T-cell (primary cell): ENCODE measurements at regions not wholly inside any gene's neighbourhood (a gene's known extent, or its start where the extent isn't known, plus 50 kb on each side); places are given as distances from the start of the nearest gene placed in this dataset.

Source experiments
- ATAC-seq, 4 experiments: fragments of 200-7000 bp in 3 of 4; fragments of 150-1000 bp in 1 of 4; cut with Tn5 transposase; replicated peaks in 1 of 4; 1 replicate in 3 of 4; 2 replicates in 1 of 4; pipeline ENCODE4 v1.10.0; 2021; ENCODE audit warnings: moderate library complexity in 3 of 4, mild to moderate bottlenecking in 2 of 4, moderate number of reproducible peaks in 1 of 4
- CTCF ChIA-PET, 2 donors: fragments of 300-600 bp; sonication (Branson Sonifier 250); formaldehyde crosslinking; loops; one replicate each; lab custom pipeline; 2022; ENCODE audit warnings: antibody characterized with exemption in 2 of 2; lab: Charles Lee
- POLR2A ChIA-PET, 2 donors: fragments of 300-600 bp; sonication (Branson Sonifier 250); formaldehyde crosslinking; loops; one replicate each; lab custom pipeline; 2022; ENCODE audit warnings: antibody characterized with exemption in 2 of 2; lab: Charles Lee
- DNase-seq, 35 experiments: peaks; one replicate each; pipeline versions ENCODE4 v3.0.0 to v3.0.0-alpha.2; 2013 to 2023
- H3K27ac ChIP-seq: one replicate; pipeline ENCODE4 v1.5.1; 2013; ENCODE audit warnings: low read length
- H3K27me3 ChIP-seq, 2 experiments: replicated peaks in 1 of 2; 1 replicate in 1 of 2; 2 replicates in 1 of 2; pipeline versions ENCODE4 v1.6.1 to v1.7.0; 2013; ENCODE audit warnings: low read length in 1 of 2, mixed read lengths in 1 of 2; ENCODE audit not compliant: control insufficient read depth in 2 of 2, insufficient read depth in 2 of 2; ENCODE audit errors: extremely low read depth in 1 of 2
- H3K36me3 ChIP-seq, 2 donors: 1 replicate in 1 of 2; 2 replicates in 1 of 2; pipeline versions ENCODE4 v1.6.1 to v1.7.0; 2013; ENCODE audit warnings: low read length in 1 of 2; ENCODE audit not compliant: control insufficient read depth in 2 of 2, insufficient read depth in 1 of 2; ENCODE audit errors: extremely low read depth in 1 of 2
- H3K4me1 ChIP-seq, 2 experiments: 1 replicate in 1 of 2; 2 replicates in 1 of 2; pipeline versions ENCODE4 v1.6.1 to v1.7.0; 2013; ENCODE audit warnings: low read length in 2 of 2, mixed read lengths in 1 of 2; ENCODE audit not compliant: insufficient read depth in 2 of 2, control insufficient read depth in 1 of 2; ENCODE audit errors: extremely low read depth in 1 of 2
- H3K4me3 ChIP-seq, 2 donors: 1 replicate in 1 of 2; 2 replicates in 1 of 2; pipeline versions ENCODE4 v1.5.1 to v1.7.0; 2013; ENCODE audit warnings: mild to moderate bottlenecking in 2 of 2, low read length in 1 of 2, moderate library complexity in 1 of 2; ENCODE audit not compliant: control insufficient read depth in 1 of 2; ENCODE audit errors: extremely low read depth in 1 of 2
- H3K9me3 ChIP-seq: 2 replicates; pipeline ENCODE4 v1.7.0; 2013
- H3K27ac Mint-ChIP-seq, 2 donors: one replicate each; pipeline ENCODE4 v1.8.0; 2020 to 2021; ENCODE audit warnings: mild to moderate bottlenecking in 2 of 2, mixed read lengths in 2 of 2
- H3K27me3 Mint-ChIP-seq, 2 donors: one replicate each; pipeline ENCODE4 v1.8.0; 2021 to 2022; ENCODE audit warnings: mixed read lengths in 2 of 2
- H3K36me3 Mint-ChIP-seq: one replicate; pipeline ENCODE4 v1.8.0; 2021; ENCODE audit warnings: mixed read lengths
- H3K4me1 Mint-ChIP-seq, 3 donors: one replicate each; pipeline ENCODE4 v1.8.0; 2020 to 2022; ENCODE audit warnings: mixed read lengths in 3 of 3, mild to moderate bottlenecking in 1 of 3
- H3K4me3 Mint-ChIP-seq, 3 donors: one replicate each; pipeline ENCODE4 v1.8.0; 2020 to 2022; ENCODE audit warnings: mild to moderate bottlenecking in 3 of 3, mixed read lengths in 3 of 3, moderate library complexity in 3 of 3
- H3K9me3 Mint-ChIP-seq, 3 donors: one replicate each; pipeline ENCODE4 v1.8.0; 2020 to 2022; ENCODE audit warnings: mixed read lengths in 3 of 3
- WGBS: methylation state at CpG from one replicate; pipeline ENCODE4 v1.1.5; 2013; ENCODE audit warnings: missing lambda C conversion rate; ENCODE audit not compliant: insufficient coverage; 5-methylcytosine and 5-hydroxymethylcytosine counted together

- no peak overlapping the region for H3K4me3 Mint-ChIP-seq
- no peaks in the 10 kb centered on the region for H3K27me3 ChIP-seq
- no peak overlapping the region for H3K4me3 ChIP-seq
- no CpG with 5 or more reads among the region's 2 CpGs for WGBS
- no peaks in the 10 kb centered on the region for H3K4me1 ChIP-seq
- no peaks in the 10 kb centered on the region for H3K27me3 Mint-ChIP-seq
- H3K27ac Mint-ChIP-seq: no peak overlapping the region
- H3K4me1 Mint-ChIP-seq: no peaks in the 10 kb centered on the region
- DNase-seq: no peak
- H3K36me3 ChIP-seq: no peaks in the 10 kb centered on the region
- POLR2A ChIA-PET: no interaction called here
- H3K9me3 Mint-ChIP-seq: peaks cover 6 to 20% (median 8%) of the 10 kb centered on the region in 3 donors
- H3K27ac ChIP-seq: no peak overlapping the region
- H3K9me3 ChIP-seq: no peaks in the 10 kb centered on the region
- CTCF ChIA-PET: no interaction called here
- no peak for ATAC-seq
- no peaks in the 10 kb centered on the region for H3K36me3 Mint-ChIP-seq
Observed at GRCh38 chr1:81702079-81702715, 98.5 kb upstream of the ADGRL2 start.

DNA sequence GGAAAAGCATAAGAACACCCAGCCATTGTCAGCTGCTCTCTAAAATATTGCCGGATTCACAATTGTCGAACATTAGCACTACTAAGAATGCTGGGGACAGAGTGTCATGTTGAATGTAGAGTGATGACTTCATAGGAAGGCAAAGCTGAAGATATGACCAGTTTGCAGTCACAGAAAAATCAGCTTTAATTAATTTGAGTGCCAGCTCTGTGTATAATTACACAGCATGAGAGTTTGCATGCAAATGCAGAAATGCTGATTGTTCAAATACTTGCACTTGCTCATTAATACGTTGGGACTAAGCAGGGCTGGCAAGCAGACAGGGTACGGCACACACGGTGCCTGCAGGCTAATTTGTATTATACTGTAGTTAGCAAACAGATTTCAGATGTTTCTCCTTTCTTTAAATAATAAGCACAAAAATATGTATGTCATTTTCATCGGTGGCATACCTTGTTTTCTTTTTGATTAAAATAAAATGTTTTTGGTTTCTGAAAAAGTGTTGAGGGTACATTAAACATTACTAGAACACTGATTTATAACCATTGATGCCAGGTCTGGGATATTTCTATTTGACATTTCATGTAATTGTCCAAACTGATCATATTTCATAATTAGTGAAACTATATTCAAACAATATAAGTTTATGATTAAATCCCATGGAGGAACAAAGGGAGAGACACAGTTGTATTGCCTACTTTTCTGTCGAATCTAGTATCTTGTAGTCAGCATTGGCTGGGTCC is 99.8 kb upstream of the ADGRL2 start:
- H3K9me3 ChIP-seq: no peaks in the 10 kb centered on the region
- no peaks in the 10 kb centered on the region for H3K27me3 ChIP-seq
- H3K36me3 ChIP-seq: no peaks in the 10 kb centered on the region
- H3K36me3 Mint-ChIP-seq: no peaks in the 10 kb centered on the region
- H3K9me3 Mint-ChIP-seq: peaks cover 3 to 25% (median 6%) of the 10 kb centered on the region in 3 donors
- no peak overlapping the region for H3K27ac ChIP-seq
- H3K27ac Mint-ChIP-seq: no peak overlapping the region
- ATAC-seq (no peak), DNase-seq (no peak)
- no peak overlapping the region for H3K4me3 Mint-ChIP-seq
- H3K27me3 Mint-ChIP-seq: no peaks in the 10 kb centered on the region
- ChIA-PET POLR2A (no interaction called here), CTCF (no interaction called here)
- no peaks in the 10 kb centered on the region for H3K4me1 Mint-ChIP-seq
- no peak overlapping the region for H3K4me3 ChIP-seq
- WGBS: 92% methylated on average over 2 of the region's 7 CpGs
- H3K4me1 ChIP-seq: no peaks in the 10 kb centered on the region

DNA sequence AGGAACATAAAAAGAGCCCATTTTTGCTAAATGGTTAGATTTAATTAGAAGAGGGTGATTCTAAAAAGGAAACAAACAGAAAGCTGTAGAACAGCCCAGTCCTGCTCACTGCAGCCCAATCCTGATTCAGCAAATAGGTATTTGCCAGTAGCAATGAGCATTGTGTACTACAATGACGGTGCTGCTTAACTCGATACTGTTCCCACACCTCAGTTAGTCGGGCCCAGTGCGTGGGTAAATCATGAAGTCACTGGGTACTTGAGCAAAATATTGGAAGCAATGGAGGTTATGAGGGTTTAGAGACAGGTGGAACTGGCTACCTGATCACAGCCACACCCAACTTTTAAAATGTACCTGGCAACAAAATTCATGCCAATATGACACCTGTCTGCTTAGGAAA is 101.5 kb upstream of the ADGRL2 start:
- WGBS: no CpG with 5 or more reads among the region's 4 CpGs
- H3K27me3 ChIP-seq: no peaks in the 10 kb centered on the region
- ATAC-seq: no peak

DNA sequence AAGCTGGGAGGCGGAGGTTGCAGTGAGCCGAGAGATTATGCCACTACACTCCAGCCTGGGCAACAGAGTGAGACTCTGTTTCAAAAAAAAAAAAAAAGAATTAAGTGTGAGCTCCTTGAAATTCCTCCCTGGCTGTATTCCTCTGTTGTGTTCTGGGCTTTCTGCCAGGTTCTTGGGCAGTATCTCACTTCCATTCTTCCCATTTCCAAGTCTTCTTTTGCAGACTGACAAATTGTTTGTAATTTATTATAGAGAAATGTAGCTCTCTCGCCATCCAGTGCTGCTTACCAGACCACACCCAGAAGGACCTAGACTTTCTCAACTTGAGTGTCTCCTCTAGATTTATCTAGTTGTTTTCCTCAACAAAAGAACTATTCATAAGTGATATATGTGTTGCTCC is 105.0 kb upstream of the ADGRL2 start:
- H3K9me3 ChIP-seq: no peaks in the 10 kb centered on the region
- H3K4me1 Mint-ChIP-seq: no peaks in the 10 kb centered on the region
- WGBS: no CpG with 5 or more reads among the region's 3 CpGs
- DNase-seq: no peak
- no peaks in the 10 kb centered on the region for H3K27me3 ChIP-seq
- H3K4me1 ChIP-seq: no peaks in the 10 kb centered on the region
- no peak overlapping the region for H3K4me3 Mint-ChIP-seq
- no peak overlapping the region for H3K4me3 ChIP-seq
- POLR2A ChIA-PET: no interaction called here
- H3K27ac ChIP-seq: no peak overlapping the region
- ATAC-seq: no peak
- CTCF ChIA-PET: no interaction called here
- no peaks in the 10 kb centered on the region for H3K36me3 Mint-ChIP-seq
- H3K9me3 Mint-ChIP-seq: peaks cover 2 to 15% (median 3%) of the 10 kb centered on the region in 3 donors
- peaks cover 0 to 2% of the 10 kb centered on the region in 2 donors for H3K27me3 Mint-ChIP-seq
- no peak overlapping the region for H3K27ac Mint-ChIP-seq
- H3K36me3 ChIP-seq: no peaks in the 10 kb centered on the region

More for the DNA sequence above, 101.5 kb upstream of the ADGRL2 start:
- Histone ChIP-seq H3K4me1 (no peaks in the 10 kb centered on the region), H3K36me3 (no peaks in the 10 kb centered on the region), H3K27ac (no peak overlapping the region), H3K9me3 (no peaks in the 10 kb centered on the region), H3K4me3 (no peak overlapping the region)
- CTCF ChIA-PET: no interaction called here
- Mint-ChIP-seq H3K9me3 (peaks cover 3 to 23% (median 6%) of the 10 kb centered on the region in 3 donors), H3K27me3 (no peaks in the 10 kb centered on the region), H3K4me1 (no peaks in the 10 kb centered on the region), H3K36me3 (no peaks in the 10 kb centered on the region), H3K4me3 (no peak overlapping the region), H3K27ac (no peak overlapping the region)
- POLR2A ChIA-PET: no interaction called here
- no peak for DNase-seq

DNA sequence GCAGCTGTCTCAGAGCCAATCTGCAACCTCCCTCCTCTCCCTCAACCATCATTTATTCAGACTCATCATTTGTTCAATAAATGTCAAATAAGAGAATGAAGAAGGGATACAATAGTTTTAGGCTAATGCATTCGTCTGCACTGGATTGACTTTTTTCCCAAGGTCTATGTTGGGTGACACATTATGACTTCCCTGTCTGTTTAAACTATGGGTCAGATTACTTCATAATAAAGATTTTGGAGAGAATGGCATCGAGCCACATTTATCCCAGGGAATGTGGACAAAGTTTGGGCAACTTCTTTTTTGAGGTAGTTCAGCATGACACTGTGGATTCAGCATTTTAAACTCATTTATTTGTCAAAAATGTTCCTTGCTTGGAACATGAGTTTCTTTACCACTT is 107.4 kb upstream of the ADGRL2 start:
- POLR2A ChIA-PET: no interaction called here
- CTCF ChIA-PET: no interaction called here
- Histone ChIP-seq H3K27me3 (no peaks in the 10 kb centered on the region), H3K4me3 (no peak overlapping the region), H3K9me3 (no peaks in the 10 kb centered on the region), H3K27ac (no peak overlapping the region), H3K4me1 (no peaks in the 10 kb centered on the region), H3K36me3 (no peaks in the 10 kb centered on the region)
- peaks cover 0 to 2% of the 10 kb centered on the region in 2 donors for H3K27me3 Mint-ChIP-seq
- DNase-seq: no peak
- no peak overlapping the region for H3K4me3 Mint-ChIP-seq
- no peaks in the 10 kb centered on the region for H3K4me1 Mint-ChIP-seq
- peaks cover 0 to 12% (median 6%) of the 10 kb centered on the region in 3 donors for H3K9me3 Mint-ChIP-seq
- H3K27ac Mint-ChIP-seq: no peak overlapping the region
- 50% methylated on average over 1 of the region's 2 CpGs for WGBS
- H3K36me3 Mint-ChIP-seq: no peaks in the 10 kb centered on the region
- no peak for ATAC-seq

DNA sequence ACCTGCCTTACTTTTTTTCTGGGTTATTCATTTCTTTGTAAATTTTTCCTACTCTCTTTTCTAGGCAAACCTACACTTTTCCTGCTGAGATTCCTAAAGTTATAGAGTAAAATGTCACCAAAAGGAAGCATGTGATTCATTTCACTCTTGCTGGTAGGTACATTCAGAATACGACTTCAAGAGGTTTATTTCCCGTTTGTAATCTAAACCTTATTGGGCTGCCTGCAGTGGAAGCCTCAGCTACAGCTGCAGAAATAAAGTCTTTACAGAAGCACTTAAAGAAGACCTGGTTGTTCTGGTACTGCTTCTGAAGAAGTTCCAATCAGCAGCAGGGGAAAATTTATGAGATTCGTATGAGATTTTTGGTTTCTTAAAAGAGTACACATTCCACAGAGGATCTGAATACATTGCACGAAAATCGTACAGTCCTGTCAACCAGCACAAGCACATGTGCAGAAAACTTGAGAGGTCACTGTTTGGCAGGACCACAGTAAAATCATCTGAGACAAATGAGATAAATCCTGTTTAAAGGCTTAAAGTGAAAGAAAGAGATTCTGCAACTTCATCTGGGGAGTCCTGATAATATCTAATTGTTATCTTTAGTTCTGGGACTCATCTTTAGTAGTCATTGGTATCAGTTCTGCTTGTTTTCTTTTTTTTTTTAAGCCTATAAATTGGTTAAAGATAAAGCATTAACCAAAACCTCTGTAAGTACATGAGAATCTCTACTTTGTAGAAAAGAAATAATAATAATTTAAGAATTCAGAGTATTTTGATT is 109.9 kb upstream of the ADGRL2 start:
- WGBS: 87% methylated on average over 4 of the region's 5 CpGs
- peaks cover 0 to 2% of the 10 kb centered on the region in 2 donors for H3K27me3 Mint-ChIP-seq
- POLR2A ChIA-PET: no interaction called here

More for the DNA sequence above, 109.9 kb upstream of the ADGRL2 start:
- Histone ChIP-seq H3K4me3 (no peak overlapping the region), H3K4me1 (no peaks in the 10 kb centered on the region), H3K27ac (no peak overlapping the region), H3K36me3 (no peaks in the 10 kb centered on the region), H3K9me3 (no peaks in the 10 kb centered on the region), H3K27me3 (no peaks in the 10 kb centered on the region)
- Mint-ChIP-seq H3K4me3 (no peak overlapping the region), H3K36me3 (no peaks in the 10 kb centered on the region), H3K9me3 (peaks cover 0 to 29% (median 6%) of the 10 kb centered on the region in 3 donors), H3K27ac (no peak overlapping the region), H3K4me1 (no peaks in the 10 kb centered on the region)
- CTCF ChIA-PET: no interaction called here
- DNase-seq (no peak), ATAC-seq (no peak)
